ENCODE measurements at regions not wholly inside any gene's neighbourhood (a gene's known extent, or its start where the extent isn't known, plus 50 kb on each side); places are given as distances from the start of the nearest gene placed in this dataset.

- ATAC-seq (replicated peaks; ENCODE audit: extremely low read depth, poor library complexity, severe bottlenecking) (no peak), DNase-seq (ENCODE audit: low spot score in 2 of 2) (no peak)
- Mint-ChIP-seq H3K4me1 (no peaks in the 10 kb centered on the region), H3K9me3 (no peaks in the 10 kb centered on the region), H3K36me3 (ENCODE audit: insufficient read depth) (no peaks in the 10 kb centered on the region), H3K27me3 (peaks cover 66% of the 10 kb centered on the region), H3K4me3 (no peak overlapping the region), H3K27ac (ENCODE audit: low read depth) (no peak overlapping the region)
Measured at GRCh38 chr10:117731121-117731791, 188.7 kb downstream of the EMX2 start.

GRCh38 chr10:117734731-117735405 is 192.3 kb downstream of the EMX2 start:
- Mint-ChIP-seq H3K27ac (ENCODE audit: low read depth) (no peak overlapping the region), H3K4me1 (no peaks in the 10 kb centered on the region), H3K4me3 (no peak overlapping the region), H3K36me3 (ENCODE audit: insufficient read depth) (no peaks in the 10 kb centered on the region), H3K27me3 (peaks cover 55% of the 10 kb centered on the region), H3K9me3 (no peaks in the 10 kb centered on the region)
- DNase-seq (ENCODE audit: low spot score in 2 of 2), result no peak
- ATAC-seq (replicated peaks; ENCODE audit: extremely low read depth, poor library complexity, severe bottlenecking), result no peak

GRCh38 chr10:117736655-117737054 is 194.1 kb downstream of the EMX2 start:
- Mint-ChIP-seq H3K4me1 (no peaks in the 10 kb centered on the region), H3K4me3 (no peak overlapping the region), H3K27me3 (peaks cover 53% of the 10 kb centered on the region), H3K36me3 (ENCODE audit: insufficient read depth) (peaks cover 3% of the 10 kb centered on the region), H3K9me3 (no peaks in the 10 kb centered on the region), H3K27ac (ENCODE audit: low read depth) (no peak overlapping the region)
- DNase-seq (ENCODE audit: low spot score in 2 of 2) (no peak), ATAC-seq (replicated peaks; ENCODE audit: extremely low read depth, poor library complexity, severe bottlenecking) (no peak)

- Mint-ChIP-seq H3K4me3 (no peak overlapping the region), H3K4me1 (no peaks in the 10 kb centered on the region), H3K36me3 (ENCODE audit: insufficient read depth) (peaks cover 3% of the 10 kb centered on the region), H3K27me3 (peaks cover 60% of the 10 kb centered on the region), H3K27ac (ENCODE audit: low read depth) (no peak overlapping the region), H3K9me3 (no peaks in the 10 kb centered on the region)
- DNase-seq (ENCODE audit: low spot score in 2 of 2) (no peak), ATAC-seq (replicated peaks; ENCODE audit: extremely low read depth, poor library complexity, severe bottlenecking) (no peak)
Measured at GRCh38 chr10:117740088-117740487, 197.5 kb downstream of the EMX2 start.

- ATAC-seq (replicated peaks; ENCODE audit: extremely low read depth, poor library complexity, severe bottlenecking), result no peak
- peaks cover 53% of the 10 kb centered on the region for H3K27me3 Mint-ChIP-seq
- H3K36me3 Mint-ChIP-seq (ENCODE audit: insufficient read depth), result peaks cover 3% of the 10 kb centered on the region
- no peak for DNase-seq (ENCODE audit: low spot score in 2 of 2)
- H3K27ac Mint-ChIP-seq (ENCODE audit: low read depth), result no peak overlapping the region
- no peaks in the 10 kb centered on the region for H3K4me1 Mint-ChIP-seq
- H3K4me3 Mint-ChIP-seq, result no peak overlapping the region
- H3K9me3 Mint-ChIP-seq, result no peaks in the 10 kb centered on the region
Measured at GRCh38 chr10:117740691-117741222, 198.2 kb downstream of the EMX2 start.

GRCh38 chr10:117741524-117741923 is 199.0 kb downstream of the EMX2 start:
- H3K36me3 Mint-ChIP-seq (ENCODE audit: insufficient read depth), result peaks cover 3% of the 10 kb centered on the region
- DNase-seq (ENCODE audit: low spot score in 2 of 2) (no peak), ATAC-seq (replicated peaks; ENCODE audit: extremely low read depth, poor library complexity, severe bottlenecking) (no peak)
- H3K27me3 Mint-ChIP-seq, result peaks cover 46% of the 10 kb centered on the region
- H3K4me3 Mint-ChIP-seq, result no peak overlapping the region
- no peaks in the 10 kb centered on the region for H3K9me3 Mint-ChIP-seq
- H3K27ac Mint-ChIP-seq (ENCODE audit: low read depth), result no peak overlapping the region
- no peaks in the 10 kb centered on the region for H3K4me1 Mint-ChIP-seq

- ATAC-seq (replicated peaks; ENCODE audit: extremely low read depth, poor library complexity, severe bottlenecking) (no peak), DNase-seq (ENCODE audit: low spot score in 2 of 2) (no peak)
- H3K4me1 Mint-ChIP-seq, result no peaks in the 10 kb centered on the region
- H3K36me3 Mint-ChIP-seq (ENCODE audit: insufficient read depth), result peaks cover 3% of the 10 kb centered on the region
- H3K9me3 Mint-ChIP-seq, result no peaks in the 10 kb centered on the region
- H3K27me3 Mint-ChIP-seq, result peaks cover 39% of the 10 kb centered on the region
- H3K27ac Mint-ChIP-seq (ENCODE audit: low read depth), result no peak overlapping the region
- H3K4me3 Mint-ChIP-seq, result no peak overlapping the region
Measured at GRCh38 chr10:117743509-117743908, 201.0 kb downstream of the EMX2 start.

- peaks cover 44% of the 10 kb centered on the region for H3K27me3 Mint-ChIP-seq
- peaks cover 2% of the 10 kb centered on the region for H3K36me3 Mint-ChIP-seq (ENCODE audit: insufficient read depth)
- ATAC-seq (replicated peaks; ENCODE audit: extremely low read depth, poor library complexity, severe bottlenecking), result no peak
- no peaks in the 10 kb centered on the region for H3K9me3 Mint-ChIP-seq
- DNase-seq (ENCODE audit: low spot score in 2 of 2), result no peak
- no peak overlapping the region for H3K27ac Mint-ChIP-seq (ENCODE audit: low read depth)
- H3K4me1 Mint-ChIP-seq, result no peaks in the 10 kb centered on the region
- H3K4me3 Mint-ChIP-seq, result no peak overlapping the region
Measured at GRCh38 chr10:117745301-117745700, 202.8 kb downstream of the EMX2 start.

GRCh38 chr10:117746541-117747448 is 204.2 kb downstream of the EMX2 start:
- ATAC-seq (replicated peaks; ENCODE audit: extremely low read depth, poor library complexity, severe bottlenecking) (no peak), DNase-seq (ENCODE audit: low spot score in 2 of 2) (no peak)
- H3K36me3 Mint-ChIP-seq (ENCODE audit: insufficient read depth), result no peaks in the 10 kb centered on the region
- H3K4me1 Mint-ChIP-seq, result no peaks in the 10 kb centered on the region
- H3K9me3 Mint-ChIP-seq, result no peaks in the 10 kb centered on the region
- peaks cover 33% of the 10 kb centered on the region for H3K27me3 Mint-ChIP-seq
- no peak overlapping the region for H3K4me3 Mint-ChIP-seq
- no peak overlapping the region for H3K27ac Mint-ChIP-seq (ENCODE audit: low read depth)

- no peak for ATAC-seq (replicated peaks; ENCODE audit: extremely low read depth, poor library complexity, severe bottlenecking)
- no peaks in the 10 kb centered on the region for H3K4me1 Mint-ChIP-seq
Measured at GRCh38 chr10:117747636-117748035, 205.1 kb downstream of the EMX2 start.

GRCh38 chr10:117748058-117748457 is 205.5 kb downstream of the EMX2 start:
- DNase-seq (ENCODE audit: low spot score in 2 of 2) (no peak), ATAC-seq (replicated peaks; ENCODE audit: extremely low read depth, poor library complexity, severe bottlenecking) (no peak)
- Mint-ChIP-seq H3K4me3 (no peak overlapping the region), H3K4me1 (no peaks in the 10 kb centered on the region), H3K9me3 (no peaks in the 10 kb centered on the region), H3K27ac (ENCODE audit: low read depth) (no peak overlapping the region), H3K36me3 (ENCODE audit: insufficient read depth) (no peaks in the 10 kb centered on the region), H3K27me3 (peaks cover 20% of the 10 kb centered on the region)

More at GRCh38 chr10:117747636-117748035, 205.1 kb downstream of the EMX2 start:
- Mint-ChIP-seq H3K4me3 (no peak overlapping the region), H3K27me3 (peaks cover 24% of the 10 kb centered on the region), H3K36me3 (ENCODE audit: insufficient read depth) (no peaks in the 10 kb centered on the region), H3K27ac (ENCODE audit: low read depth) (no peak overlapping the region), H3K9me3 (no peaks in the 10 kb centered on the region)
- no peak for DNase-seq (ENCODE audit: low spot score in 2 of 2)

- ATAC-seq (replicated peaks; ENCODE audit: extremely low read depth, poor library complexity, severe bottlenecking) (no peak), DNase-seq (ENCODE audit: low spot score in 2 of 2) (no peak)
- Mint-ChIP-seq H3K36me3 (ENCODE audit: insufficient read depth) (no peaks in the 10 kb centered on the region), H3K9me3 (no peaks in the 10 kb centered on the region), H3K27me3 (peaks cover 7% of the 10 kb centered on the region), H3K27ac (ENCODE audit: low read depth) (no peak overlapping the region), H3K4me3 (no peak overlapping the region), H3K4me1 (no peaks in the 10 kb centered on the region)
Measured at GRCh38 chr10:117750616-117751015, 208.1 kb downstream of the EMX2 start.

Measured in central memory CD8-positive, alpha-beta T cell (primary cell).